GM18873 (cell line): ENCODE measurements at regions not wholly inside any gene's neighbourhood (a gene's known extent, or its start where the extent isn't known, plus 50 kb on each side); places are given as distances from the start of the nearest gene placed in this dataset.

Experiments
- ATAC-seq: cut with Tn5 transposase; IDR thresholded peaks from one replicate; pipeline ENCODE4 v1.9.1; 2021; ENCODE audit warnings: mild to moderate bottlenecking, moderate library complexity, moderate number of reproducible peaks; ENCODE audit not compliant: unreplicated experiment, low FRiP score

DNA sequence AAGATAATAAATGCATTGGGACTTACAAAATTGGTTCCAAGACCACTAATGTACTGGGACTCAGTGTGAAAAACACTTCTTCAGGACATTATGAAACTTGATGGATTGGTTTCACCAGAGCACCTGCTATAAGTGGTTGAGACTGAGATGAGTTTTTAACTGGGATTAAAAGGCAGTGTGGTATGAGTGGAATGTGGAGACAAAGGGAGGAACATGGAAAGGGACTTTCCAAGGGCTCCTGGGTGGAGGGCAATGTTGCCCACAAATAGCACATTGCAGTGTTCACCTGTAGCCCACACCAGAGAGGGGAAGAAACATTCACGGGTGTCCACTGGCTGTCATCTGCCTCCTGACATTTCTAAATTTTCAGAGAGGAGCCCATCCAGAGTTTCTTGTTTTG lies 253.3 kb upstream of the TANK start:
- ATAC-seq, result no peak

DNA sequence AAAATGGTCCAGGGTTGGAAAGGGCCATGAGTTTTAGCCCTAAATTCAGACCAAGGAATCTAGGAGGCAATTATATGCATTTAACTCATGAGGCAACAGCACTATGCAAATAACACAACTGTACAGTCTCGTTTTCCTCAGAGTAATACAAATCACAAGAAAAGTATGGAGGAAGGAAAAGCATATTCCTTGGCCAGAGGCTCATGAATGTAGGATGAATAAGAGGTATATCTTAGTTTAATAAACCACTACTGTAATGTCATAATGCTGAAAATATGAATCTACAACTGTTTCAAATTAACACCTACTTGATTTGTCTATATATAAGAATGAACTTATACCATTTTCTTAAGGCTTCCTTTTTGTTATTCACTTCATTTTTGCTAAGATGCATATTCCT lies 252.5 kb upstream of the TANK start:
- ATAC-seq, result no peak

DNA sequence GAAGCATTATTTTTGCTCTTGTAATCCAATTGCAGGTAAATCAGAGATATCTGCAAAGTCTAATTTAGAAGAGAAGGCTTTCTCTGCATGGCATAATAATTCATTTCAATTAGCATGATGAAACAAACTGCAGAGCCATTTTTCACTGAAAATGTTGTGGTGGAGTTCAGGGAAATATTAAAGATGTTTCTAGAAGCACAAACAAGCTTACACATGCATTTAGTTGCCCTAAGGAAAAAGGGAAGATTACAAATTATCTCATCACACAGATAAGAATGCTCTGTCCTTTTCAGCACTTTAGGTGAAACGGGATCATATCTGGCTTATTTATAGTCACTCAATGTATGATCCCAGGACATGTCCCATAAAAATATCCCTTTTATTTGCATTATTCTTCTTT lies 252.1 kb upstream of the TANK start:
- ATAC-seq, result no peak

DNA sequence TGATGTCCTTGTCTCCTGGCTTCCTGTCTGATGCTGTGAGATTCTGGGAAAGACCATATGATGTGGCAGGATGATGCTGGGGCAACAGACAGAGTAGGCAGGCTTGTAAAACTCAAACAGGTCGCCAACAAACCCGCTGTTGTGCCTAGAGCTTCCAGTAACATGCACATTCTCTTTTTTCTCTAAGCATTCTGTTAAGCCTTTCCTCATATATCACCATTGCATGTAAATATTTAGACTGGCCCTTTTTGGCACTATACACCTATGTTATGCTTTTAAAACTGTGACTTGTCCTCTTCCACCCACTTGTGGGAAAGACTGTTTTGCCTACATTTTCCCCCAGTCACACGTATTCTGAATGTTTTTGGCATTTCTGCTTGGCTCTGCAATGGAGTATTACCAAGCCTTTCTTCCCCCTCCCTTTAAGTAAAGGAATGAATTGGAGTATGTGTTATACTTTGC lies 250.4 kb upstream of the TANK start:
- ATAC-seq, result no peak

DNA sequence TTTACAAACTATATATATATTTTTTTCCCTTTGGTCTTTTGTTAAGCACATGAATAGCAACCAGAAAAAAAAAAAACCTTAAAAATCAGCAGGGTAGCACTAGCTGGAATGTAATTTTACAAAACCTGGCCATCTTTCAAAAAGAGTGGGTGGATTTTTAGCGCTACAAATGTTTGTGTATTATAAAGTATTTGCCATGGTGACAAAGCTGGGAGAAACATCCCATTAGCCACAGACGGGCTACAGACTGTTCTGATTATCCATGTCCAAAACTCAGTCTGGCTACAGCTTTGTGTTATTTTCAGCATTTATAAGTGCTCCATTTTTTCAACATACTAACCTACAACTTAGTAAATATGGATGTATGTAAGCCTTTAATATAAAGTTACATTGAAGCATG lies 249.5 kb upstream of the TANK start:
- no peak for ATAC-seq

DNA sequence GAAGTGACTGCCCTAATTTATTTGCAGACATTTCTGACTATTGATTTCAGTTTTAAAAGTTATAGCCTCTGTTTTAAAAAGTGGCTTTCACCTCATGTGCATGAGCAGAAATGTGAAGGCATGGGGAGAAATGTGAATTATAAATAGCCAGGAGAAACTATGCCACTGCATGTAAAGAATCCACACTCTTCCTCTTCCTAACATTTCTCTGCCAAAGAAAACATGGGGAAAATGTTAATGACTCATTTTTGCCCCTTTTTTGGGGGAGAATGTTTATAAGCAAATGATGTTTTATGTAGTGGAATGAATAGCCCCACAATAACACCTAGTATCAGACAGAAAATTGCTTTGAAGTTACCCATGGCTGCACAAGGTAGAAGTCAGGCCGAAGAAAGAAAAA lies 249.0 kb upstream of the TANK start:
- no peak for ATAC-seq

DNA sequence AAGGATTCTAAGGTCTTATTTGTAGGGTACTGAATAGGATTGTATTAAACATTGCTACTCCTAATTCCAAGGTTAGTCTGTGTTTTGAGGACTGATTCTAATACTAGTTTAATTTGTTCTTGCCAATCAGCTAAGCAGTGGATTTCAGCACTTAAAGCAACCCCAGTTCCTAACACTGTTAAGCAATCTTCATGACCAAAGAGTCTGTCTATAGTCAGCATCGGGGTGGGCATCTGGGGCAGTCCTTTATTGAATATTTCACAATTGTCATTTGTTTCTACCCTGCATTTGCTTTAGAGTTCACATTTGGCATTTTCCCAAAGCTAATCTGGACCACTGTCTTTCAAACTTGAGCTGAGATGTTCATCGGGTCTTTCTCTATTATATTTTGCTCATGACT lies 248.0 kb upstream of the TANK start:
- ATAC-seq, result no peak

DNA sequence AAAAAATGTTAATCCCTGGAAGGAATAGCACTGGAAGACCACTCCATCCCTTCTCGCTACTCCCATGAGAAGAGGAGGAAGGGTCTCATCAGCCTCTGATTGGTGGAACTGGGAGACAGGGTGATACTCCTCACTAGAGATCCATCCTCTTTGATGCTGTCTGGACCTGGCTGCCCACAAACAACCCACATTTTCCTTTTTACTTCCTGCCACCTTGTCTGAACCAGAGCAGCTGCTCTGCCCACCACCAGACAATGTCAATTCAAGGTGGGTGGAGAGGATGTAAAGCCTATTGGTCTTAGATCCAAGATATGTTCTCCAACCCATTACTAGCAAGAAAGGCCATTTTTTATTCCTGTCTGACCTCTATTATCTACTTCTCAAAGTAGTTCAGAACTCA lies 246.9 kb upstream of the TANK start:
- ATAC-seq, result no peak

DNA sequence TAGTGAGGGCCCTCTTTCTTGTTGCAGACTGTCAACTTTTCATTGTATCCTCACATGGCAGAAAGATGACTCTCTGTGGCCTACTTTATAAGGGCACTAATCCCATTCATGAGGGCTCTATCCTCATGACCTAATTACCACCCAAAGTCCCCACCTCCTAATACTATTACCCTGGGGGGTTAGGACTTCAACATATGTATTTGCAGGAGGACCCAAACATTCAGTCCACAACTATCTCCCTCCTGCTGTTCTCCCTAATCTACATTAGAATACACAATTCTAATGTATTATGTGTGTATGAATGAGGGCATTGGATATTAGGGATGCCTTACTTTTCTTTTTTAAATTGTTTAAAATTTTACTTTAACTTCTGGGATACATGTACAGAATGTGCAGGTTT lies 246.0 kb upstream of the TANK start:
- no peak for ATAC-seq

DNA sequence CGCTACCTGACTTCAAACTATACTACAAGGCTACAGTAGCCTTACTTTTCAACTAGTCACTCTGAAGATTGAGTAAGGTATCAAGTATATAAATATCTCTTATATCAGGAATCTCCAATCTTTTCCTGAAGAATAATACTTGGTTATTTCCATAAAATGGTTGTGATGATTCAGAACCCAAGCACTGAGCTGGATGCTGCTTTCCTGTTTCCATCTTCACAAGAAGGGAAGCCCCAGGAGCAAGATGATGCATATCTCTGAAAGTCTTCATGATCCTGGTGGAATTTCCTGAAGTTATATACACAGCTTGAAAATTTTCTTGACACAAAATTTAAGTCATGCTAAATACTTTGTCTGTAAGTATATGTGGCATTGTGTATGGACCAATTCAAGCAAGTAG lies 243.9 kb upstream of the TANK start:
- no peak for ATAC-seq

DNA sequence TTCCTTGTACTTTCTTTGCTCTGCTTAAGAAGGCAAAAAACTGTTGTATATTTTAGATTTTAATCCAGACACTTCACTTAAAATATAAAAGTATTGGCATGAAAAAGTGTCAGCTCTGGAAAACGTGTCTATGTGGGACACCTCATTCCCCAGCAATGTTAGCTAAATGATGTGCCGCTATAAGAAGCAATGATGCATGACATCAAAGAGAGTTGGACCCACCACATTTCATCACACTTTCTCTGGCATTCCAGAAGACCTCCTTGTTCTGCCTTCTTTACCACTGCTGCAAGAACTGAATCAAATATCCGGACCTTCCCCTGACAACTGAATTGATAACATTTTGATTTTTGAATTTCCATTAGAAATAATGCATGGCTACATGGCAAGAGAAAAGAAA lies 242.4 kb upstream of the TANK start:
- no peak for ATAC-seq

DNA sequence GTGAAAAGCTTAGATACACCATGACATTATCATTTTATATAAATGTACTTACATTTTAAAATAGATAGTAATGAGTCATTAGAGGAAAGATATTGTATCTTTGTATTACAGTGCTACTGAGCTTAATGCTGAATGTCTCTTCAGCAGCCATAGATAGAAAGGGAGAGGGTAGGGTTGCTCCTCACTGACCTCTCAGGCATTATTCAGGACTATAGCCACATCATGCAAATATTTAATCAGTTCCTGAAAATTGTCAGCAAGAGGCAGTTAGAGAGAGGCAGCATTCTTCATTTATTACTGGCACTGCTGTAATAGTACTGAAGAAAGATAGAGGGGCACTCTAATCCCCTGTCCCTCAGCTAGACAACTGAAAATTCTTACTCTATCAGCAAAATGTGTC lies 242.0 kb upstream of the TANK start:
- ATAC-seq, result no peak

DNA sequence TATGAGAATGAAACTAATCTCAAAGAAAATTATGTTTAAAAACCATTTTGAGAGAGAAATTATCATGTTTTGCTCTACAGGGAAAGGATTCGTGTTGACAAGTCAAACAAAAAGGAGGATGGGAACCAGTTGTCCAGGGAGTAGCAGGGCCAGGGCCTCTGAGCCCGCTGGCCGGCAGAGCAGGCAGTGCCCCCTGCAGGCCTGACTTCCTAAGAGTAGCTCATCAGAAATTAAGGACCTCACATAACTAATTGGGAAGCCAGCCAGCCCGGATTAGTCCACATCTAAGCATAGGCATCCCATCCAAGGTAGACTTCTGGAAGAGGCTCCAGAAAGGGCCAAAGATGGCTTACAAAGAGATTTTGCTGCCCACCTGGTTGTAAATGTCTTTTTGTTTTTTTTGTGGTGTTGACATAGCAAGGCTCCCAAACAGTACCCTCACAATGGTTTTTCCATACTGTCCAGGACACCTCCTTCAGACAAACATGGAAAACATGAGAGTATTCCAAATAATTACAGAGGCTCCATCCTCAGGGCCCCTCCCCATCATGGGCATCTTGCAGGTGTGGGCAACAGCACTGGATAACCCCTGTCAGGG lies 241.2 kb upstream of the TANK start:
- ATAC-seq, result no peak

DNA sequence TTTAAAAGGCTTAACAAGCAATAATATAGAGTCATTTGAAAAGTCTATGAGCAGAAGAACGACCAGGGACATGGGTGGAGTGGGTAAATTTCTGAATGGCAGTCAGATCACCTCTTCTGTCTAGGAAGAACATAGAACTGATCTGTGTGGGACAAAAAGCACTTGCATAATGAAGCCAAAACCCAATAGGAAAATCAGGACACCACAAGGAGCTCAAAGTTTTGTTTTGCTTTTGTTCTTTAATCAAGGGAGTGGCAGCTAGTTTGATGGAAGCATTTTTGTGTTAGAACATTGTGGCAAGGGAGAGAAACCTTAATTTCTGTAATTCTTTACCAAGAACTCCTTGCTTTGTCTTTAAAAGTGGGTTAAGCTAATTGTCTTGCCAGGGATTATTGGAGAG lies 240.2 kb upstream of the TANK start:
- ATAC-seq, result no peak

DNA sequence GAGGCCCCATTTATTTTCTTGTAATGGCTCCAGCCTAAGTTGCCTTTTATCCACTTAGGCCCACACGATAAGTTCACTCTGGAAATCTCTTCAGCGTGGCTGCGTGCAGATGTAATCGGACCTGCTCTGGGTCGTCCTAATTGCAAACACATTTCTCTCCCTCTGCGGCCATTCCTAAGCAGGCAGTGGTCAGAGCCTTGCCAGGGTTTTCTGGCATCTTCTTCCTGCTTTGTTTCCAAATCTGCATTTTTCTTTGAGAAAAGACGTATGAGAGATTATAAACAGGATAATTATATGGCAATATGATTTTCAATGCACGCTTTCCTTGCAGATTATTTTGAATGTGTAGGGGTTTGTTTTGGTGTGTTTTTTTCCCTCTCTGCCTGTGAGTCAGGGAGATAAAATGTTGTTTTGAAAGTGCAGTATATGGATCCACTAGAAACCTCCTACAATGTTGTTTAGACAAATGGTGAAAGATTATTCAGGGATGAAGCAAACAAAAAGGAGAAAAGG lies 239.4 kb upstream of the TANK start:
- ATAC-seq, result no peak

DNA sequence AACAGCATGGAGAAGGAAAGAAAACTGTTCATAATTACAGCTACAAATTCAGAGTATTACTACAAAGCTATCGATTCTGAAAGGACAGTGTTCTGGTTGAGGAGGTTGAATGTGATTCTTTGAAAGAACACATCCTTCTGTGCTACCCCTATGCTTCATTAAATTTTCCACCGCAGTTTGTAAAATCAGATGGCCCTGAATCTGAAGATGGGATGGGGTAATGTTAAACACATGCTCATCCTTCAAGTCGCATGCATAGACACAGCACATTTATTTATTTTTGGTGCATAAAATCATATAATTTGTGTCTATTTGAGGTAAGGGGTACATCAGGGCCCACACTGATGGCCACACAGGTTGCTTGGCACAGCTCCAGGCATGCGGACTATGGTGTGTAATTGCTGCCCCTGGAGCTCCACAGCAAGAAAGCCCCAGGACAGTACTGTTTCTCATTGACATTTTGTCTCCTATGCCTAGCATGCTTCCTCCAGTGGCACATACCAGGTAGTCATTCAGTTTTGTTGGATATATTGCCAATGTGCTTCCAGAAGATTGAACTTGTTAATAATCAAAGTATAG lies 238.8 kb upstream of the TANK start:
- no peak for ATAC-seq

DNA sequence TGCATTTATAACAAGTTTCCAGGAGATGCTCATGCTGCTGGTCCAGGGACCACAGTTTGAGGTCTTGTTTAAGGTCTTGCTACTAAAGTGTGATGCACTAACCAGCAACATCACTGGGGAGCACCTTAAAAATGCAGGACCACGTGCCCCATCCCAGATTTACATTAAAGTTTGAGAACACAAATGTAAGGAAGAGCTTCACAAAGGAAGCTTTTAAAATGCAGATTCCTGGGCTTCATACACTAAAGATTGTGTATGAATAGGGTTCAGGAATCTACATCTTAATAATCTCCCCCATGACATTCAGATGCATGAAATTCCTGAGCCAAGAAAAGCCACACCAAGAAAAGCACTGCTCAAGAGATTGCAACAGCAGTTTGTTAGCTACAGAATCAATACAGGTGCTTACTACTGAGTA lies 235.3 kb upstream of the TANK start:
- no peak for ATAC-seq

DNA sequence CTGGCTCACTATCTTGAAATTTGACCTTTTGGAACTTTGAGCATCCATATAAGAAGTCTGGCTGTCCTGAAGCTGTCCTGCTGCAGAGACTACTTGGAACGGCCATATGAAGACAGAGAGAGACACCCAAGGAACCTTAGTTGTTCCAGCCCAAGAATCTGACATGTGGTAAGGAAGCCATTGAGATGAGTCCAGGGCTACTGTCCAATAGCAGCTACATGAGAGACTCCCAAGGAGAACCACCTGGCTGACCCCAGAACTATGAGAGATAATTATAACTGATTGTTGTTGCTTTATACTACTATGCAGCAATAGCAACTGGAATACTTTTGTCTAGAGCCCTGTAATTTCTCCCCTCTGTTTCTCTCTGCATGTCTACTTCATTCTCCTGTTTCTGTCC lies 234.3 kb upstream of the TANK start:
- no peak for ATAC-seq

DNA sequence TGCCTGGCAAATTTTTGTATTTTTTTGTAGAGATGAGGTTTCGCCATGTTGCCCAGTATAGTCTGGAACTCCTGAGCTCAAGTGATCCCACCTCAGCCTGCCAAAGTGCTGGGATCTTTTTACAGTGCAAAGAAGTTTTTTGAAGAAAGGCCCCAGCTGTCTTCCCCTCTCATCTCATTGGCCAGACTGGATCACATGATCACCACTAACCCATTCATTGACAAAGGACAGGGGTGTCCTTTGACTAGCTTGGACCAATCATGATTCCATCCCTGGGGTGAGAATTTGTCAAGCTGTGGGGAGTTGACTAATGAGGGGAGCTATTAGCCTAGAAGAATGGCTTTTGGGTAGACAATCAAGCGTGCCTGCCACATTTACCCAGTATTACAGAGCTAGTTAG lies 232.9 kb upstream of the TANK start:
- ATAC-seq, result no peak

DNA sequence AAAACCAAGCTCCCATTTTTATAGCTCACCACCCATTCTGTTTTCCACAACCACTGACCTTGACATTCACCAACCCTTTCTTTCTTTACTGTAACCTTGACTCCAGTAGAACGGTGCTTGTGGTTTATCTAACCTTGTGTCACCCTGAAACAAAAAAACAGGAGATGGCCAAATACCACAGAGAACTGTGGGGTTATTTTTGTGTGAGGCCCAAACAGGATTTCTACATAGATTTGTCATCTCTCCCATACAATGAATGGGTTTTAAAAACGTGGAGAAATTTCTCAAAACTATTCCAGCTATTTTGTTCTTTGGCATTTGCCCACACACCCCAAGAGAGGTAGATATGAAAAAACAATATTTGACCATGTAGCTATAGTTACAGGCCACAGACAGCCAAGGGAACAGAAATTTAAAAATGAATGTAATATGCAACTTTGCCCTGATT lies 231.3 kb upstream of the TANK start:
- ATAC-seq, result no peak

DNA sequence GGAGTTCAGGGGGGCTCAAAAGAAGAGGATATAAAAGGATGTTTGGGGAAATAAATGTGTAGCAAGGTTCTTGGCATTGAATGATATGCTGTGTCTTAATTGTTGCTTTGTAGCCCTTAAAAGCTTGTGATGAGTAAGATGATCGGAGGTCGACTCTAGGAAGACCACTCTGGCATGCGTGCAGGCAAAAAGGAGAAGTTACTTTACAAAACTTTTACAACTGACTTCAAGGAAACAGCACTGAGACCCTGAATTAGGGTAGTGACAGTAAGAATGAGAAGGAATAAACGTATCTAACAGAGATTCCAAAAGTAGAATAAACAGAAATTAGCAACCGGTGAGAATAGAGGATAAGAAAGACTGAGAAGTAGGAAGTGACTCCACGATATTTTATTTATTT lies 228.7 kb upstream of the TANK start:
- ATAC-seq, result no peak

DNA sequence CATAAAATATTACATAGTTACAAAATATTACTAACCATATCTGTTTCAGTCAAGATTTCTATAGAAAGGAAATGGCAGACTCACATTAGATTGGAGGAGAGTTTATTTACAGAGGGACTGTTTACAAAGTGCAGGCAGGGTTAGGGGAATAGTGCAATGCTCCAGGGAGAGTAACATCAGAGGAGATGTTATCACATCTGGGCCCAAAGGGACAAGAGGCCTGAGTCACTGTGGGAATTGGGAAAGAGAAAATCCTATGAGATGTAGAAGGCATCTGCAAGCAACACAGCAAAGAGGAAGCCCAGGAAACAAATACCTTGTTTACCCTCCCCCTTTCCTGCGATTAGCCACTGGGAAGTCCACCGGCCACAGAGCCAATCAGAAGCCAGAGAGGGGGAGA lies 227.3 kb upstream of the TANK start:
- no peak for ATAC-seq

DNA sequence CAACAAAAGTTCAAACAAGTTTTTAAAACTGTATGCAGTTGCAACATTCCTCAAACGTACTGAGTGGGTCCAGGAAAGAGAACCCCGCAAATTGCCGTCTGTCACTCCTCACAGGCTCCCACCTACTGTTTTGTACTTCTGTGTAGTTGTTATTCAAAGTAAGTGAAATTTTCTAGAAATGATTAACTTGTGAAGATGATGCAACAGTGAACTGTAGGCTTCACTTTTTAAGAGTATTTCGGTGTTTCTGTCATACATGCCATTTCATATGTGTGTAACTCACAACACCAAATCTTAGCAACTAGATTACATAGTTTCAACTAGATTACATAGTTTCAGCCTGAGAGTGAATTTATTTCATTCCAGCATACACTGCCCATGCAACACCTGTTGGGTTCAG lies 226.0 kb upstream of the TANK start:
- no peak for ATAC-seq
